Cardiac muscle cell (in vitro differentiated cells and primary cell): ENCODE measurements at regions not wholly inside any gene's neighbourhood (a gene's known extent, or its start where the extent isn't known, plus 50 kb on each side); places are given as distances from the start of the nearest gene placed in this dataset.

ENCODE experiments used
- DNase-seq, 2 donors: peaks; one replicate each; pipeline versions ENCODE4 v3.0.0 to v3.0.0-alpha.2; 2010 to 2017; ENCODE audit warnings: low read depth in 1 of 2, low spot score in 1 of 2
- H3K27ac ChIP-seq: fragments of 200-600 bp; sonication (generic); 2 replicates; pipeline ENCODE4 v1.5.1; 2016
- H3K27me3 ChIP-seq: fragments of 200-600 bp; sonication (generic); 2 replicates; pipeline ENCODE4 v1.6.0; 2016; ENCODE audit warnings: control low read depth
- H3K36me3 ChIP-seq: fragments of 200-600 bp; sonication (generic); 2 replicates; pipeline ENCODE4 v1.5.1; 2016; ENCODE audit warnings: control low read depth
- H3K4me1 ChIP-seq: fragments of 200-600 bp; sonication (generic); 2 replicates; pipeline ENCODE4 v1.8.1; 2017; ENCODE audit warnings: low read depth, mild to moderate bottlenecking, mixed run types
- H3K4me3 ChIP-seq: fragments of 200-600 bp; sonication (generic); 2 replicates; pipeline ENCODE4 v1.5.1; 2016; ENCODE audit warnings: mild to moderate bottlenecking
- H3K9me3 ChIP-seq: fragments of 200-600 bp; sonication (generic); 2 replicates; pipeline ENCODE4 v1.5.1; 2017; ENCODE audit warnings: low read depth, mild to moderate bottlenecking, control low read depth
- TF ChIP-seq, protein P1 (sequence below): IDR thresholded peaks from 2 replicates; pipeline ENCODE4 v1.5.1; 2012; ENCODE audit warnings: low read depth, mild to moderate bottlenecking, low read length

DNA sequence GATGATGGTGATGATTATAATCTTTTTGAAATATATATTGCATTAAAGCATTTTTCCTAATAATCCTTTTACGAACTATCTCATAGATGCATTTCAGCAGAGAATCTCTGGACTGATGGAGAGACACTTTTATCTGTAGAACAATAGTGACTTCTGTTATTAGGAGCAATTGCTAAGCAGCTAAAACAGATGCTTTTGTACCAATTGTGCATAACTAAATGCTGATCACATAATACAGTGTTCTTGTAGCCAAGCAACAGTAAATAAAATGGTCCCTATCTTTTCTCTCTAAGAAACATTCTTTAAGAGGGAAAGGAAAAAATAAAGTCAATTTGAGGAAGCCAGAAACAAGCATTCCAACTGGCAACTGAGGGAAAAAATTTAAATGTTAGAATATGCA is 405.8 kb upstream of the GOLIM4 start:
- Histone ChIP-seq H3K27me3 (no peaks in the 10 kb centered on the region), H3K36me3 (no peaks in the 10 kb centered on the region), H3K27ac (no peak overlapping the region), H3K4me1 (peaks cover 15% of the 10 kb centered on the region), H3K4me3 (no peak overlapping the region), H3K9me3 (no peaks in the 10 kb centered on the region)
- DNase-seq = no peak
- TF ChIP-seq, protein P1, sequence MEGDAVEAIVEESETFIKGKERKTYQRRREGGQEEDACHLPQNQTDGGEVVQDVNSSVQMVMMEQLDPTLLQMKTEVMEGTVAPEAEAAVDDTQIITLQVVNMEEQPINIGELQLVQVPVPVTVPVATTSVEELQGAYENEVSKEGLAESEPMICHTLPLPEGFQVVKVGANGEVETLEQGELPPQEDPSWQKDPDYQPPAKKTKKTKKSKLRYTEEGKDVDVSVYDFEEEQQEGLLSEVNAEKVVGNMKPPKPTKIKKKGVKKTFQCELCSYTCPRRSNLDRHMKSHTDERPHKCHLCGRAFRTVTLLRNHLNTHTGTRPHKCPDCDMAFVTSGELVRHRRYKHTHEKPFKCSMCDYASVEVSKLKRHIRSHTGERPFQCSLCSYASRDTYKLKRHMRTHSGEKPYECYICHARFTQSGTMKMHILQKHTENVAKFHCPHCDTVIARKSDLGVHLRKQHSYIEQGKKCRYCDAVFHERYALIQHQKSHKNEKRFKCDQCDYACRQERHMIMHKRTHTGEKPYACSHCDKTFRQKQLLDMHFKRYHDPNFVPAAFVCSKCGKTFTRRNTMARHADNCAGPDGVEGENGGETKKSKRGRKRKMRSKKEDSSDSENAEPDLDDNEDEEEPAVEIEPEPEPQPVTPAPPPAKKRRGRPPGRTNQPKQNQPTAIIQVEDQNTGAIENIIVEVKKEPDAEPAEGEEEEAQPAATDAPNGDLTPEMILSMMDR = no peak

- Histone ChIP-seq H3K27me3 (no peaks in the 10 kb centered on the region), H3K27ac (peak overlapping the region; percentile 49), H3K4me1 (peaks cover 9% of the 10 kb centered on the region), H3K36me3 (no peaks in the 10 kb centered on the region), H3K4me3 (no peak overlapping the region), H3K9me3 (no peaks in the 10 kb centered on the region)
- TF ChIP-seq, protein P1 = no peak
- no peak for DNase-seq
Measured at GRCh38 chr3:168498194-168498593, 402.5 kb upstream of the GOLIM4 start.

- peak overlapping the region; percentile 49 for H3K27ac ChIP-seq
- no peaks in the 10 kb centered on the region for H3K9me3 ChIP-seq
- H3K4me3 ChIP-seq = no peak overlapping the region
- no peaks in the 10 kb centered on the region for H3K27me3 ChIP-seq
- TF ChIP-seq, protein P1 = no peak
- no peak for DNase-seq
- no peaks in the 10 kb centered on the region for H3K36me3 ChIP-seq
- H3K4me1 ChIP-seq = peaks cover 9% of the 10 kb centered on the region
Measured at GRCh38 chr3:168497741-168498140, 402.0 kb upstream of the GOLIM4 start.

- no peak for DNase-seq
- TF ChIP-seq, protein P1 = no peak
- no peaks in the 10 kb centered on the region for H3K9me3 ChIP-seq
- peaks cover 9% of the 10 kb centered on the region for H3K4me1 ChIP-seq
- H3K27ac ChIP-seq = no peak overlapping the region
- H3K36me3 ChIP-seq = no peaks in the 10 kb centered on the region
- H3K4me3 ChIP-seq = no peak overlapping the region
- no peaks in the 10 kb centered on the region for H3K27me3 ChIP-seq
Measured at GRCh38 chr3:168497183-168497582, 401.5 kb upstream of the GOLIM4 start.

GRCh38 chr3:168495932-168496331 is 400.2 kb upstream of the GOLIM4 start:
- Histone ChIP-seq H3K9me3 (no peaks in the 10 kb centered on the region), H3K4me3 (no peak overlapping the region), H3K27ac (no peak overlapping the region), H3K36me3 (no peaks in the 10 kb centered on the region), H3K27me3 (no peaks in the 10 kb centered on the region), H3K4me1 (peaks cover 9% of the 10 kb centered on the region)
- TF ChIP-seq, protein P1 = no peak
- DNase-seq = no peak

- no peaks in the 10 kb centered on the region for H3K9me3 ChIP-seq
- no peaks in the 10 kb centered on the region for H3K27me3 ChIP-seq
- TF ChIP-seq, protein P1 = no peak
- no peaks in the 10 kb centered on the region for H3K36me3 ChIP-seq
- no peak overlapping the region for H3K27ac ChIP-seq
- DNase-seq = no peak
- H3K4me3 ChIP-seq = no peak overlapping the region
- peaks cover 9% of the 10 kb centered on the region for H3K4me1 ChIP-seq
Measured at GRCh38 chr3:168495270-168495669, 399.5 kb upstream of the GOLIM4 start.
